Stimulated activated CD4-positive, alpha-beta T cell treated with anti-CD3 and anti-CD28 coated beads, Interleukin-4, amount 100 ng/mL, for 1 hour (primary cell): ENCODE measurements at regions not wholly inside any gene's neighbourhood (a gene's known extent, or its start where the extent isn't known, plus 50 kb on each side); places are given as distances from the start of the nearest gene placed in this dataset.
A peak's percentile ranks its signal among the peaks of the same experiment; 100 is the strongest.
"Not testable (repeated sequence)": the region's sequence is repeated elsewhere in the genome, so short reads cannot be mapped to it uniquely, and the experiment has no call there.

Experiments used
- DNase-seq: peaks from one replicate; pipeline ENCODE4 v3.0.0-alpha.2; 2020

DNA sequence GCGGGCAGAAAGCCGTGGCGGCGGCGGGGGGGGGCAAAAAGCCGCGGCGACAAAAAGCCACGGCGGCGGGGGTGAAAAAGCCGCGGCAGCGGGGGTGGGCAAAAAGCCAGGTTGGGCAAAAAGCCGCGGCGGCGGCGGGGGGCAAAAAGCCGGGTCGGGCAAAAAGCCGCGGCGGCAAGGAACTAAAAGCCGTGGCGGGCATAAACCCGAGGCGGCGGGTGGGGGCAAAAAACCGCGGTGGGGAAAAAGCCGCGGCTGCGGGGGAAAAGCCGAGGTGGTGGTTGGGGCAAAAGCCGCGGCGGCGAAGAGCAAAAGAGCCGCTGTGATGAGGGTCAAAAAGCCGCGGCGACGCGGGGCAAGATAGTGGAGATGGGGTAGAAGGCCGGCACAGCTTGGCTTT is 1834.2 kb downstream of the FOXD4L5 start:
- peak; percentile 1 for DNase-seq

DNA sequence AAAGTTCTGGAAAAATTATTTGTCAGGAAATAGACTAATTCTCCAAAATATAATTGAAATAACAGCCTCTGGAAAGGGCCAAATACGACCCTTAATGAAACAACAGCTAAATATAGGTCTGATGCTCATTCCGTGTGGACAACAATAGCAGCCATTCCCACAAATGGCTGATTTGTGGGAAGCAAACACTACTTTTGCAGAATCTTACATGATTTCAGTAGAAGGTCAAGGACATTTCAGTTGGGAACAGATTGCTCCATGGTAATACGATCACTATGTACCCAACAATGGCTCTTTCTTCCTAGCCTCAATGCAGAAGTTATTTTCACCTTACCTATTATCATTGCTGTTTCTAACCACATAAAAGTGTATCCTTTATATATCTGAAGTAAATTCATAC is 1859.9 kb downstream of the FOXD4L5 start:
- DNase-seq, result not testable (repeated sequence)

DNA sequence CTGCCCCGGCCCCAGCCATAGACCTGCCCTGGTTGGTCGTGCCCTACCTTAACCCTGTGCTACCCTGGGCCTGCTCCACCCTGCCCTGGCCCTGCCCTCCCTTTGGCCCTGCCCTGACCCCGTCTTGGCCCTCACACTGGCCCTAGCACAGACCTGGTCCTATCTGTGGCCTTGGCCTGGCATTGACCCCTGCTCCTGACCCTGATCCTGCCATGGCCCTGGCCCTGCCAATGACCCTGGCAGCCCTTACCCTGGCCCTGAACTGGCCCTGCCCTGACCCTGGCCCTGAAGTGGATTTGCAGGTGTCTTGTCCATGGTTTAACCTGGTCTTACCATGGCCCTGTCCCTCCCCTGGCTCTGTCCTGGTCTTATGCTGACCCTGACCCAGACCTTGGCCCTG is 1894.1 kb downstream of the FOXD4L5 start:
- DNase-seq, result not testable (repeated sequence)

DNA sequence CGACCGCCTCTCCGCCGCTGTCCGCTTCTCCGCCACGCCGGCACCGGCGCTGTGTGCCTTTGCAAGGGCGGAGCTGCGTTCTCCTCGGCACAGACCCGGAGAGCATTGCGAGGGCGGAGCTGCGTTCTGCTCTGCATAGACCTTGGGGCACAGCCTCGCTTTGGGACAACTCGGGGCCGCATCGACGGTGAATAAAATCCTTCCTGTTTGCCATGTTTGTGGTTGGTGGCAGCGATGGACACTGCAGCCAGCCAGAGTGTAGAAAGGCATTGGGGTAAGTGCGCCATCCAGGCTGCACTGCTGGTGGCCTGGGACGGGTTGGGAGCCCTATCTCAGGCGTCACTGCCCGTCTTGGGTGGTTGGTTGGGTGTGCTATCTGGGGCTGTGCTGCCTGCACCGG is 1899.5 kb downstream of the FOXD4L5 start:
- DNase-seq, result not testable (repeated sequence)

DNA sequence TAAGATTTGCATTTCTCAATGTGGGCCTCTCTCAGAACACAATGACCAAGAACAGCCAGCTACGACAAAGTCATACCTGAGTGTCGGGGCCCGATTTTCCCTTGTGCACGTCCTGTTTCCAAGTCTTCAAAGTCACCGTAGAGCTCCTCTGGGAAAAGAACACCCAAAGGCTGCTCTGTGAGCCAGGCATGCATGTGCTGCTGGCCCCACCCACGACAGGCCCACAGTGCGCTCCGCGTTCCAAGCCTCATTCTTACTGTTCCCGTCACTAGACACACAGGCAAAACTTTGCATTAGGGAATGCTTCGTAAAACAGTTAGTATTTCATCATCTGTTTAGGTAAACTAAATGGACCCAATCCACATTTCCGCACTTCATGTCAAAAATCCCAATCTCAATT is 1905.1 kb downstream of the FOXD4L5 start:
- DNase-seq, result not testable (repeated sequence)

DNA sequence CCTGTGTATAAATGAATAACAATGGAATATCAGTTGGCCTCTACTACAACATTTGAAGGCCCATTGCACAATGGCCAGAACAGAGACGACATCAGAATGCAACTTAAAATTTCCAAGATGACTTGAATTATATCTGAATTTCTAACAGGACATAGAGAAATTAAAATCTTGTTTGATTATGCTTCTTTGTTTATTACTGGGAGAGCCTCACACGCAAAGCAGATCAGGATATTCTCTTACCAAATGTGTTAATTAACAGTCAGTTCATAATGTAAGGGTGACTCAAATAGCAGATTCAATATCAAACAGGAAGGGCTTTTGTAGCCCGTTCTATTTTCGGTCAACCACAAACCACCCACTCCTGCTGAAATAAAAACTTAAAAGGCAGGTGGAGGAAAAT is 1930.8 kb downstream of the FOXD4L5 start:
- not testable (repeated sequence) for DNase-seq

DNA sequence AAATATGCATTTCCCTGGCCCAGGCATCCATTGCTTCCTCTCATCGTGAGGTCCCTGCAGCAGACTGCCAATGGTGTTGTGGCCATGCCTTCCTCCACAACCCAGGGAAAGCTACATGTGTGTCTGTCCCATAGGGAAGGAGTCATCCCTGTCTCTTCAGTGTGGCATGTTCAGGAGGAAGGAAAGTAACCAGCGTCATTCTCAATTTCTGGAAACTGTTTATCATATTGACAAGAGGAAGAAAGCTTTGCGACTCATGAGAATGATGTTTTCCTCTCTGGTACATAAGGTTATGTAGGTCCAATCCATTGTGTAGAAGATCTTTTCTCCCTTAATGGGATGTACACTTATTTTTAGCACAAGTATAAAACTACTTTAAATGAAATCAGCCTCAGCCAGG is 1937.7 kb downstream of the FOXD4L5 start:
- DNase-seq, result not testable (repeated sequence)

DNA sequence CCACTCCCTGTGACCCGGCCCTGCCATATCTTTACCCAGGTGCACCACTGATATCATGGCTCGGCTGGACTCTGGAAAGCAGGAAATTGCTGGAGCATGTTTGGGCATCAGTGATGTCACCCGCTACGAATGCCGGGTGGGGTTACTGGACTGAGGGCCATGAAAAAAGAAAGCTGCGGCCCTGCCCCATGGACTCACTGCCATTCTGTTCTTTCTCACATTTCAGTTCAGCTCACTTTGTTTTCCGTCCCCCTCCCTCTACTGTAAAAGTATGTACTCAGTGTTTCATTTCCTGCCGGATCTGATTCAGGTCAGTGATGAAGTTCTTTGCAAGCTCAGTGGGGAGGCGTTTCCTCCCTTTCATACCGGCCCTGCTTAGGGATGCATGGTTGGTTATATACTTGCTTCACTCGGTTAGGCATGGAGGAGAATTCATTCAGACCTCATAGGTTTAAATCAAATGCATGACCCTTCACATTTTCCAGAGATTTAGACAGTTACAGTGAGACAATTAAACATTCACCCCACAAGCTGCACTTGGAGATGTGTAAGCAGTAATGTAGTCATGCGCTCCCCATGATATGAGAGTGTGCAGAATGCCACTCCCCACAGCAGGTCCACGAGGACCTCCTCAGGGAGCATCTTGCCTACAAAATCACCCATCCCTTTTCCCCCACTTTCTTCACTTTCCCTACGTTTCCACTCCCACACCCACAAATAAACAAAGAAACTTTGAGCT is 1938.5 kb downstream of the FOXD4L5 start:
- not testable (repeated sequence) for DNase-seq

DNA sequence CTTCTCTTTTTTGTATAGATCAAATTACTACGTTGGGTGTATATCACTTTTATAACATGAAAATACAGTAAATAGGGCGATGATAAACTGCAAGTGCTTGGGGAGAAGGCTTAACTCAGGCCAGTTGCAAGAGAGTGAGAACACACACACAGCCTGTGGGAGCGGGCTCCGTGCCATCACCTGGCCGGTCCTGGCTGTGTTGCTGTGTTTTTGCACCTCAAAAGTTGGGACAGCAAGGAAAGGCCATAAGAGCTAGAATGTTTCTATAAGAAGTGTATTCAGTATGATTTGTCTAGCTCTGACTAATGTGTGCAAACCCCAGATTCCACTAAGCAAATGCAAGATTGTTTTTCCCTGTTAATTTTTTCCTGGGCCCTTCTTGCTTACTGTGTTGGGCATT is 1940.6 kb downstream of the FOXD4L5 start:
- DNase-seq, result not testable (repeated sequence)

DNA sequence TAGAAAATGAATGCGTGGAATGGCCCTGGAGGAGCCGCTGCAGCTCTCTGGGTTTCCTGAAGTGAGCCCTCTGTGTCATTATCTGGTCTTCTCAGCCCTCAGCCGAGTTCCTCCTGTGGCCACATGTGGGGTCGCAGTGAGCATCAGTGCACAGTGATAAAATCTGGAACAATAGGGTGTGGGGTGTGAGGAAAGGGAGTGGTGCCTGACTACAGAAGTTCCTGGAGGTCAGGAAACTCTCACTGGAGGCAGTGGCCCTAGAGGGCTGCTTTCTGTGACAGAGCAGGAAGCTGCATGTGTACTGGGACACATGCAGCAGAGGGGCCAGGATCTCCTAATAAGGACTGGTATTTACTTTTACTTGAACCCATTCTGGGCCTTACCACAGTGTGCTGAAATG is 1942.5 kb downstream of the FOXD4L5 start:
- not testable (repeated sequence) for DNase-seq

DNA sequence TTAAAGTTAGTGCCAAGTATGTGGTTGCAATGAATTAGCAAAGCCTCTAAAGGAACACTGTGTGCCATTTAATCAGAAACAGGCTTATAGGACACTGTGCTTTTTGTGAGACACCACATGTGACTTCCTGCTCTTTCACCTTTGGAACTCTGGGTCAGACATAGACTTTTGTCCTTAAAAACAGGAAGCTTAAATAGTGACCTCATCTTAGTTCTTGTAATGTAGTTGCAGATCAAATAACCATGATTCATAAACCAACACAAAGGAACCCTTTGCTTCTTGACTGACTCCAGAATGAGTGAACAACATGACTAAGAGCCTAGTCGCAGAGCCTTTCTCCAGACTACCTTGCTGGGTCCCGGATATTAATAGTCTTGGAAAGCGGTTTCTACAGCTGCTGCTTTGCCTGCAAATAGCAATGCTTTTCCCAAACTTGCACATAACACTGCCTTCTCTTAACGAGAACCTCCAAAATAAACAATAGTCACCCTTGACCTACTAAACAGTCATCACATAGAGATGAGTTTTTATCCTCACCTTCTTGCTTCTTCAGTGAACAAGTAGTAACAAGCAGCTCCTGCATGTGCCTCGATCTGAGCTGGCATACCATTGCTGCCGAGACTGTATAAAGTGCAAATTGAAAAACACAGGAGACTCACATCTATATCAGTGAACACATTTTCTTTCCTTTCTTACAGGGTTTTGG is 1947.0 kb downstream of the FOXD4L5 start:
- DNase-seq, result not testable (repeated sequence)

DNA sequence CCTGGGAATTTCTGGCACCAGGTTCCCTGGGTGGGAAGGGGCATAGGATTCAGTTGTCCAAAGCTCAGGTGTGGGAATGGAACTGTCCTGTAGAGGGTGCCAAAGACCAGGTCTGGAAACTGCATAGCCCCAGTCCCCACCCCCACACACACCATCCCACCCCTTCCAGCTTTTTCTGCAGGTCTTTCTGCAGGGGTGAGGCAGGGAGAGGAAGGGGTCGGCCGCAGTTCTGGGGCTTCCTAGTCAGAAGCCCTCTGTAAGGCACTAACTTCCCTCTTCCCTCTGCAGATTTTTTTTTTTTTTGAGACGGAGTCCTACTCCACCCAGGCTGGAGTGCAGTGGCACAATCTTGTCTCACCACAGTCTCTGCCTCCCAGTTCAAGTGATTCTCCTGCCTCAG is 1949.7 kb downstream of the FOXD4L5 start:
- not testable (repeated sequence) for DNase-seq

DNA sequence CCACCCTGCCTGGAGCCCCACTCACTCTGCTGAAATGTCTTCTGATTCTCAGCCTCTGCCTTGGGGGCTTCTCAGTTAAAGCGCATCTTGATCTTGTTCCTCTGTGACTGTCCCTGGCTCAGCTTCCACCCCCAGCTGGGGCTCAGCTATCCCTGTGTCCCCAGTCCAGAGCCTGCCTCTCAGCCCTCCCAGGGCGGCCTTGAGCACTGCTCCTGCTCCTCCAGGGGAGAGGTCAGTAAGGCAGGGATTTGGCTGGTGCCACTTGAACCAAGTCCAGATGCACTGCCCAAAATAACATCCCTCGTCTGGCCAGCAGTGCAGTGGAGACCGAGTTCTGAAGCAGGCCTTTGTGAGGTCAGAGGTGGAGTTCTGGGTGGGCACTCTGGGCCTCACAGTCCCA is 1950.8 kb downstream of the FOXD4L5 start:
- DNase-seq, result not testable (repeated sequence)

DNA sequence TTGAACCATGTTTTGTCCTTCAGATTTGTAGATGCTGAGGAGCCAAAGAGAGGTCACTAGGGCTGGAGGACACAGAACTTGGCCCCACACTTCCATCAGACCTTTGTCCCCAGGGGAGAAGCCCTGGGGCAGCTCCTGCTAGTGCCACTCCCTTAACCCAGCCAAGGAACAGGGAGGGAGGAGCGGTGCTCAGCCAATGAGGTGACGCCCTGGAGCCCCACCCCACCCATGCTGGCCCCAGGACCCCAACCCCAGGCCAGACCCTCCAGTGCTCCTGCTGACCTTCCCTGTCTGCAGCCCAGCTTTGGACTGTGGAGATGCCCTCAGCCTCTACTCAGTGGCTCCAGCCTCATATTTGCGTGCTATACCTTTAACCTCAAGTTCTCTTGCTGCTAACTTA is 1951.9 kb downstream of the FOXD4L5 start:
- DNase-seq, result not testable (repeated sequence)

DNA sequence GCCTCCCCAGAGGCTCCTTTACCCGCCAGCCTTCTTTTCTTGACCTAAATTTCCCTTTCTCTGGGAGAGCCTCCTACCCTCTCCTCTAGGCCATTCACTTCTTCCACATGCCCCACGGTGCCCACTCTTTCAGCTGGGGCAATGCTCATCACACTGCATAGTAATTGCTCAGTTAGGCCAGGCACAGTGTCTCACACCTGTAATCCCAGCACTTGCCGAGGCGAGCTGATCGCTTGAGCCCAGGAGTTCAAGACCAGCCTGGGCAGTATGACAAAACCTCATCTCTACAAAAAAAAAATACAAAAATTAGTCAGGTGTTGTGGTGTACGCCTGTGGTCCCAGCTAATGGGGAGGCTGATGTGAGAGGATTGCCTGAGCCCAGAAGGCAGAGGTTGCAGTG is 1956.7 kb downstream of the FOXD4L5 start:
- not testable (repeated sequence) for DNase-seq

DNA sequence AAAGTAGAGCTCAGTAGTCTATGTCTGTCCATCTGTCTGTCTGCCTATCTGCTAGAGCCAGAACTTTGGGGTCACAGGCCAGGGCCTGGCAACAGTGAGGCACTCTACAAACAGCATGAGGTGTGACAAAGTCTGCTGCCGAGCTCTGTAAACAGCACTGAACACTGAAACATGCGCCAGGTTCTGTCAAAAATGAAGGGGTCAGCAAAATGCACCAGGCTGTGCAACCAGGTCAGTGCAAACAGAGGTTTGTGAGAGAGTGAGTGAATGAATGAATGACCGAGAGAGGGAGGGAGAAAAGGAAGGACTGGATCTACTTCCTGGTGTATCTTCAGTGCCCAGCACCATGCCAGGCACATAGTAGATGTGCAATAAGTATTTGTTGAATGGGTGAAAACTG is 1957.8 kb downstream of the FOXD4L5 start:
- DNase-seq, result not testable (repeated sequence)

DNA sequence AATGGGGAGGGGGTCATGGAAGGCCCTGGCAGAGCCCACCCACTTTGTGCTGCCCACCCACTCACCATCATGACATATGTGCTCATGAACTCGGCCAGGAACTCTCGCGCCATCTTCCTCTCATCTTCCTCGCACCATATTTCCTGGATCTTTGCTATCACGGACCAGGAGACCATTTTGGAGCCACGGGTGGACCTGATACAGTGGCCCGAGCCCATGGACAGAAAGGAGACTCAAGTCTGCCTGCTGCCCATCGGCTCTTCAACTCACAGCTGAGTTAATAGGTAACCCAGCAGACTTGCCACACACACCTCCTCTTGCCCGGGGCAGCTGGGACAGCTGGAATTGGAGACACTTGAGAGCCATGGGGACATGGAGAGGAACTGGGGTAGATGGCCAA is 1958.3 kb downstream of the FOXD4L5 start:
- not testable (repeated sequence) for DNase-seq

DNA sequence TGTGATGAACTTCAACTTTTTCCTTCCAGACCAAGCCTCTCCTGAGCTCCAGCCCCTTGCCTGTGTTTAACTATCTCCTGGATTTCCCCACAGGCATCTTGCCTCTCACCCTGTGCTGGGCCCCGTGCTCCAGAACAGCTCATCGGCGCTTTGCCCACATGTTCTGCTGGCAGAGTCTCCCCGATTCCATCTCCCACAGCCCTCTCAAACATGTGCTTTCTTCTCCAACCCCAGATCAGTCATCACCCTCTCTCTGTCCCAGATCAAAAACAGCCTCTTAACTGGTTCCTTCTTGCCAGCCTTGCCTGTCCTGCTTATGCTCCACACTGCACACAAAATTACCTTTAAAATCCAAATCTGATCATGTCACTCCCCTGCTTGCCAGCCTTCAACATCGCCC is 1959.3 kb downstream of the FOXD4L5 start:
- DNase-seq, result not testable (repeated sequence)

DNA sequence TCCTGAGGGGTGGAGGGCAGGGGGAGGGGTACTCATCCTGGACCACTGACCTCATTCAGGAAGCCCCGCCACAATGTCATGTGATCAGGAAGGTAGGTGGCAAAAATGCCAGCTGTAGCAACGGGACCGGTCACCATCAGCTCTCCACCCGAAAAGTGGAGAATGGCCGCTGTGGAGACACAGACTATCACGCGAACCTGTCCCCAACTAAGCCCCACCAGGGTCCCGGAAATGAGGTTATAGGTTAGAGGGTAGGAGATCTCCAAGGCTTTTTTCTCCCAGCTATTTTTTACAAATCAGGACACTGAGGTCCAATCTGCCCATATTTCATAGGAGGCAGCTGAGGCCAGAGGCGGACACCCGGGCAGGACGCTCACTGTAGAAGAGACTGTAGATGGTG is 1966.9 kb downstream of the FOXD4L5 start:
- DNase-seq, result not testable (repeated sequence)

DNA sequence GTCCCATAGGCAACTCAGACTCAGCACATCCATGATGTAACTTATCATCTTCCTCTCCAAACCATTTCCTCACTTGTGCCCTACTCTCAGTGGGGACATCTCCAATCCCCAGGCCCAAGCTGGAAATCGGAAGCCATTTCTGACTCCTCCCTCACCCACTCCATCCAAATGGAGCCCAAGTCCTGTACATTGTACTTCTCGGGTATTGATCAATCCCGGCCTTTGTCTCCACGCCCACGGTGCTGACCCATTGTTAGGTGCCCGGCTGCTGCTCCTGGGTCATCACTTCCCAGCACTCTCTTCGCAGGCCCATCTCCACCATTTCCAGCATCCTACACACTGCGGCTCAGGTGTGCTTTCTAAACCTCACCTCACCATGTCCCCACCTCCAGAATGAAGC is 1969.6 kb downstream of the FOXD4L5 start:
- DNase-seq, result not testable (repeated sequence)

DNA sequence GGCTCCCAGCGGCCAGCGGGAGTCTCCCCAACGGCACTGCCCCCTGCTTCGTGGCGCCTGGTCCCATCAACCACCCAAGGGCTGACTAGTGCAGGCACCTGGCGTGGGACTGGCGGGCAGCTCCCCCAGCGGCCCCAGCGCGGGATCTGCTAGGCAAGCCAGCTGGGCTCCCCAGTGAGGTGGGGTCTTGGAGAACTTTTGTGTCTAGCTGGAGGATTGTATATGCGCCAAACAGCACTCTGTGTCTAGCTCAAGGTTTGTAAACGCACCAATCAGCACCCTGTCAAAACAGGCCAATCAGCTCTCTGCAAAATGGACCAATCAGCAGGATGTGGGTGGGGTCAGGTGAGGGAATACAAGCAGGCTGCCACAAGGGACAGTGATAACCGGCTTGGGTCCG is 1988.2 kb downstream of the FOXD4L5 start:
- DNase-seq, result not testable (repeated sequence)

DNA sequence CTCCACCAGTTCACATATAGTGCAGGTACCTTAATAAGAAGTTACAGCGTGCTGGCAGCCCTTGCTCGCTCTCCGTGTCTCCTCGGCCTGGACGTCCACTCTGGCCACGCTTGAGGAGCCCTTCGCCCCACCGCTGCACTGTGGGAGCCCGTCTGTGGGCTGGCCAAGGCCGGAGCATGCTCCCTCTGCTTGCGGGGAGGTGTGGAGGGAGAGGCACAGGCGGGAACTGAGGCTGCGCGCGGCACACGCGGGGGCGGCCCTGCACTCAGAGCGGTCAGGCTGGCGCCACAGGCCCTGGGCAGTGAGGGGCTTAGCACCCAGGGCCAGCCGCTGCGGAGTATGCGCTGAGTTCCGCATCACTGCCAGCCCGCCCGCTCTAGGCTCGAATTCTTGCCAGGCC is 1988.6 kb downstream of the FOXD4L5 start:
- DNase-seq, result not testable (repeated sequence)

DNA sequence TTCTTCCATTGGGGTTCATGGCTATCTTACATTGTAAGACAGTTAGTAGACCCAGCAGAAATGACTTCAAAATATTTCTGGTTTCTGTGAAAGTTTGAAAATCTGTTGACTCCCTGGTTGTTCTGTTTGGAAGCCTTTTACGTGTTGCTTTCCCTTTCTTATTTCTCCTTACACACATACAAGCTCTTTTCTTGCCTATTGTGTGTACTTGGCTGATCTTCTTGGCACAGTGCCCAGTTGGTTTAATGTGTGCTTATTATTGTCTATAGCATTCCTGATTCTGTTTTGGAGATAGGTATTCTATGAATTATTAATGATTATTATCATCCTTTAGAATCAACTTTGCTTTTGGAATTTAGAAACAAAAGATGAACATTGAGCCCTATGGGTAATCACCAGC is 1995.0 kb downstream of the FOXD4L5 start:
- DNase-seq, result not testable (repeated sequence)
